CD14-positive monocyte (primary cell): ENCODE measurements at regions not wholly inside any gene's neighbourhood (a gene's known extent, or its start where the extent isn't known, plus 50 kb on each side); places are given as distances from the start of the nearest gene placed in this dataset. TPM values are rescaled to one million over a fixed set of nuclear protein-coding genes. Genes with fewer than 3 reads are reported as not detected.

Experiments
- DNase-seq, 3 donors: peaks; one replicate each; pipeline ENCODE4 v3.0.0-alpha.2; 2011 to 2022
- H2AFZ ChIP-seq: 2 replicates; pipeline ENCODE4 v1.6.0; 2012; ENCODE audit warnings: mild to moderate bottlenecking, low read depth, low read length, inconsistent platforms; ENCODE audit not compliant: insufficient read depth, poor library complexity, severe bottlenecking
- H3K27ac ChIP-seq, 2 donors: 1 replicate in 1 of 2; 2 replicates in 1 of 2; pipeline ENCODE4 v1.5.1; 2012 to 2013; ENCODE audit warnings: low read length in 2 of 2, control low read depth in 1 of 2, inconsistent platforms in 1 of 2, low read depth in 1 of 2, mild to moderate bottlenecking in 1 of 2
- H3K27me3 ChIP-seq, 2 donors: one replicate each; pipeline versions ENCODE4 v1.6.0 to v1.6.1; 2011 to 2013; ENCODE audit warnings: low read length in 2 of 2; ENCODE audit not compliant: control insufficient read depth in 2 of 2, insufficient read depth in 2 of 2
- H3K36me3 ChIP-seq, 2 donors: replicated peaks in 1 of 2; 1 replicate in 1 of 2; 2 replicates in 1 of 2; pipeline versions ENCODE4 v1.5.1 to v1.6.1; 2012 to 2013; ENCODE audit warnings: low read length in 2 of 2, control low read depth in 1 of 2, inconsistent platforms in 1 of 2, mild to moderate bottlenecking in 1 of 2; ENCODE audit not compliant: insufficient read depth in 2 of 2, control insufficient read depth in 1 of 2
- H3K4me1 ChIP-seq, 2 donors: 1 replicate in 1 of 2; 2 replicates in 1 of 2; pipeline versions ENCODE4 v1.5.1 to v1.6.1; 2012 to 2013; ENCODE audit warnings: low read length in 2 of 2, control low read depth in 1 of 2, inconsistent platforms in 1 of 2, mild to moderate bottlenecking in 1 of 2, moderate library complexity in 1 of 2; ENCODE audit not compliant: insufficient read depth in 2 of 2, control insufficient read depth in 1 of 2
- H3K4me2 ChIP-seq: replicated peaks from 2 replicates; pipeline ENCODE3; 2012; ENCODE audit warnings: low read length, moderate library complexity, mild to moderate bottlenecking; ENCODE audit not compliant: poor library complexity, severe bottlenecking; ENCODE audit errors: extremely low read depth
- H3K4me3 ChIP-seq, 3 experiments: fragments of 200-600 bp in 1 of 3; sonication (generic) in 1 of 3; replicated peaks in 1 of 3; 1 replicate in 2 of 3; 2 replicates in 1 of 3; pipeline ENCODE4 v1.5.1; 2011 to 2013; ENCODE audit warnings: low read length in 3 of 3, mild to moderate bottlenecking in 3 of 3, control low read depth in 2 of 3, low read depth in 2 of 3, inconsistent platforms in 1 of 3, moderate library complexity in 1 of 3
- H3K79me2 ChIP-seq: 2 replicates; pipeline ENCODE4 v1.6.0; 2012; ENCODE audit warnings: mild to moderate bottlenecking, control low read depth, inconsistent platforms, low read length, moderate library complexity; ENCODE audit not compliant: insufficient read depth
- H3K9ac ChIP-seq: 2 replicates; pipeline ENCODE4 v1.6.0; 2017; ENCODE audit warnings: low read length, mild to moderate bottlenecking; ENCODE audit not compliant: insufficient read depth, poor library complexity, severe bottlenecking
- H3K9me3 ChIP-seq, 2 donors: replicated peaks in 1 of 2; 1 replicate in 1 of 2; 2 replicates in 1 of 2; pipeline versions ENCODE4 v1.5.1 to v1.6.1; 2012 to 2013; ENCODE audit warnings: low read length in 2 of 2, control low read depth in 1 of 2; ENCODE audit not compliant: control insufficient read depth in 1 of 2, insufficient read depth in 1 of 2
- H4K20me1 ChIP-seq: 2 replicates; pipeline ENCODE4 v1.6.0; 2012; ENCODE audit warnings: mild to moderate bottlenecking, low read length, control low read depth, moderate library complexity; ENCODE audit not compliant: insufficient read depth
- H3K27ac Mint-ChIP-seq, 7 donors: one replicate each; pipeline ENCODE4 v1.8.0; 2020; ENCODE audit warnings: mild to moderate bottlenecking in 7 of 7, mixed read lengths in 7 of 7, moderate library complexity in 6 of 7, inconsistent platforms in 2 of 7
- H3K27me3 Mint-ChIP-seq, 3 donors: one replicate each; pipeline ENCODE4 v1.8.0; 2021 to 2022; ENCODE audit warnings: low read depth in 3 of 3, mild to moderate bottlenecking in 3 of 3, mixed read lengths in 3 of 3, moderate library complexity in 3 of 3, inconsistent platforms in 1 of 3
- H3K36me3 Mint-ChIP-seq, 2 donors: one replicate each; pipeline ENCODE4 v1.8.0; 2020; ENCODE audit warnings: mixed read lengths in 2 of 2, inconsistent platforms in 1 of 2, mild to moderate bottlenecking in 1 of 2
- H3K4me1 Mint-ChIP-seq: one replicate; pipeline ENCODE4 v1.8.0; 2020; ENCODE audit warnings: mild to moderate bottlenecking, mixed read lengths
- H3K4me3 Mint-ChIP-seq, 2 donors: one replicate each; pipeline ENCODE4 v1.8.0; 2020; ENCODE audit warnings: mild to moderate bottlenecking in 2 of 2, mixed read lengths in 2 of 2, moderate library complexity in 1 of 2
- H3K9me3 Mint-ChIP-seq, 7 donors: one replicate each; pipeline ENCODE4 v1.8.0; 2020 to 2022; ENCODE audit warnings: mixed read lengths in 7 of 7, mild to moderate bottlenecking in 6 of 7, moderate library complexity in 6 of 7, inconsistent platforms in 2 of 7
- CTCF ChIP-seq: fragments of 200-600 bp; IDR thresholded peaks from one replicate; pipeline ENCODE4 v1.8.0; 2022; ENCODE audit warnings: antibody characterized with exemption, mild to moderate bottlenecking
- WGBS: methylation state at CpG from one replicate; pipeline ENCODE4 v1.1.5; 2013; ENCODE audit warnings: missing lambda C conversion rate; ENCODE audit not compliant: insufficient coverage; 5-methylcytosine and 5-hydroxymethylcytosine counted together
- intact Hi-C, 2 donors: fragments of 100-400 bp; cut with micrococcal nuclease; formaldehyde crosslinking; loops; one replicate each; pipeline versions ENCODE4 v1.15.0 to v1.15.1; 2023
- small RNA-seq: library from RNA; depleted of rRNA; stranded (forward); fragments of <200 nt; gene quantifications from one replicate; pipeline ENCODE3, GENCODE V24; 2012; ENCODE audit warnings: low read depth; ENCODE audit not compliant: insufficient read length

- Histone ChIP-seq H3K9ac (no peak overlapping the region), H3K4me3 (no peak overlapping the region), H3K27ac (no peak overlapping the region), H3K4me2 (no peak overlapping the region), H2AFZ (no peak overlapping the region), H3K36me3 (no peaks in the 10 kb centered on the region), H3K79me2 (no peaks in the 10 kb centered on the region), H4K20me1 (no peaks in the 10 kb centered on the region), H3K4me1 (no peaks in the 10 kb centered on the region), H3K9me3 (peaks cover 4 to 13% of the 10 kb centered on the region in 2 donors), H3K27me3 (no peaks in the 10 kb centered on the region)
- Mint-ChIP-seq H3K27ac (no peak overlapping the region), H3K9me3 (peaks cover 0 to 12% (median 5%) of the 10 kb centered on the region in 7 donors), H3K36me3 (no peaks in the 10 kb centered on the region), H3K4me1 (no peaks in the 10 kb centered on the region), H3K27me3 (no peaks in the 10 kb centered on the region), H3K4me3 (no peak overlapping the region)
- TF ChIP-seq CTCF: no peak
- DNase-seq: no peak
- WGBS: 89% methylated on average over 1 of the region's 2 CpGs
- intact Hi-C loops: no loop called here
These were observed 1189.1 kb downstream of the CDH9 start for GRCh38 chr5:25849270-25849669.

GRCh38 chr5:25823330-25823873 is 1178.6 kb upstream of the CDH10 start:
- H3K4me3 ChIP-seq: no peak overlapping the region
- peaks cover 3 to 5% of the 10 kb centered on the region in 2 donors for H3K9me3 ChIP-seq
- Mint-ChIP-seq H3K4me3 (no peak overlapping the region), H3K36me3 (no peaks in the 10 kb centered on the region), H3K4me1 (no peaks in the 10 kb centered on the region), H3K27ac (no peak overlapping the region), H3K9me3 (peaks cover 0 to 9% (median 4%) of the 10 kb centered on the region in 7 donors), H3K27me3 (peaks cover 0 to 2% (median 0%) of the 10 kb centered on the region in 3 donors)
- H3K4me1 ChIP-seq: no peaks in the 10 kb centered on the region
- no peak for TF ChIP-seq CTCF
- no peak for DNase-seq
- H3K79me2 ChIP-seq: no peaks in the 10 kb centered on the region
- no peaks in the 10 kb centered on the region for H3K27me3 ChIP-seq
- H3K27ac ChIP-seq: no peak overlapping the region
- no peaks in the 10 kb centered on the region for H4K20me1 ChIP-seq
- 92% methylated on average over 19 of the region's 22 CpGs for WGBS
- no peak overlapping the region for H2AFZ ChIP-seq
- H3K36me3 ChIP-seq: no peaks in the 10 kb centered on the region
- H3K4me2 ChIP-seq: no peak overlapping the region
- no peak overlapping the region for H3K9ac ChIP-seq
- intact Hi-C loops: no loop called here

Small RNA genes lying in the stretch of these regions (small RNA-seq; reads per million reads assigned to genes)
- gene AC113347.2 (not detected), gene AC113347.3 (not detected), gene RNU4-43P (not detected)
